Stimulated activated naive CD8-positive, alpha-beta T cell treated with anti-CD3 and anti-CD28 coated beads, Interleukin-15, Interleukin-2, amounts not matched to agents 100 ng/mL and 50 ng/mL, for 24 hours (primary cell): ENCODE measurements at regions not wholly inside any gene's neighbourhood (a gene's known extent, or its start where the extent isn't known, plus 50 kb on each side); places are given as distances from the start of the nearest gene placed in this dataset.
"Not testable (repeated sequence)": the region's sequence is repeated elsewhere in the genome, so short reads cannot be mapped to it uniquely, and the experiment has no call there.

Experiments
- H3K27ac Mint-ChIP-seq: one replicate; pipeline ENCODE4 v1.8.0; 2021; ENCODE audit warnings: mild to moderate bottlenecking, mixed read lengths
- H3K27me3 Mint-ChIP-seq: one replicate; pipeline ENCODE4 v1.8.0; 2021; ENCODE audit warnings: mixed read lengths
- H3K36me3 Mint-ChIP-seq: one replicate; pipeline ENCODE4 v1.8.0; 2021; ENCODE audit warnings: low read depth, mixed read lengths
- H3K4me1 Mint-ChIP-seq: one replicate; pipeline ENCODE4 v1.8.0; 2021; ENCODE audit warnings: low read depth, mixed read lengths
- H3K4me3 Mint-ChIP-seq: one replicate; pipeline ENCODE4 v1.8.0; 2021; ENCODE audit warnings: mild to moderate bottlenecking, mixed read lengths
- H3K9me3 Mint-ChIP-seq: one replicate; pipeline ENCODE4 v1.8.0; 2021; ENCODE audit warnings: mixed read lengths

DNA sequence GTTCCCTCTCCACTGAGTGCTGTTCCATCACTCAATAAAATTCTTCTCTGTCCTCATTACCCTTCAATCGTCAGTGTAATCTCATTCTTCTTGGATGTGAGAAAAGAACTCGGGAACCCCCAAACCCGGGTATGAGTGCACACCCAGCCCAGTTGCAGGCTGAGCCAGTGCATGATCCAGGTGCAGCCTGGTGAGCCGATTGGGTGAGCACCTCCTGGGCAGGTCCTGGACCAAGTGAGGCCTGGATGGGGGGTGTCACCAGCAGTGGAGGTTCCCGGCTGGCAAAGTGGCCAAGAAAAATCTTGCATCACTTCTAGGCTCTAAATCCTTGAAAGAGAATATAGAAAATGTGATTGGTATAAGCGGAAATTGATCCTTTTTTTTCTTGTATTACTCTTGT, 878.8 kb upstream of the KLHL1 start:
- Mint-ChIP-seq H3K4me1 (no peaks in the 10 kb centered on the region), H3K4me3 (no peak overlapping the region), H3K36me3 (no peaks in the 10 kb centered on the region), H3K9me3 (peaks cover 7% of the 10 kb centered on the region), H3K27ac (no peak overlapping the region), H3K27me3 (no peaks in the 10 kb centered on the region)

- Mint-ChIP-seq H3K4me3 (no peak overlapping the region), H3K36me3 (no peaks in the 10 kb centered on the region), H3K27ac (no peak overlapping the region), H3K27me3 (no peaks in the 10 kb centered on the region), H3K9me3 (peaks cover 7% of the 10 kb centered on the region), H3K4me1 (no peaks in the 10 kb centered on the region)
These were observed 877.1 kb upstream of the KLHL1 start for GRCh38 chr13:70985371-70985770.

DNA sequence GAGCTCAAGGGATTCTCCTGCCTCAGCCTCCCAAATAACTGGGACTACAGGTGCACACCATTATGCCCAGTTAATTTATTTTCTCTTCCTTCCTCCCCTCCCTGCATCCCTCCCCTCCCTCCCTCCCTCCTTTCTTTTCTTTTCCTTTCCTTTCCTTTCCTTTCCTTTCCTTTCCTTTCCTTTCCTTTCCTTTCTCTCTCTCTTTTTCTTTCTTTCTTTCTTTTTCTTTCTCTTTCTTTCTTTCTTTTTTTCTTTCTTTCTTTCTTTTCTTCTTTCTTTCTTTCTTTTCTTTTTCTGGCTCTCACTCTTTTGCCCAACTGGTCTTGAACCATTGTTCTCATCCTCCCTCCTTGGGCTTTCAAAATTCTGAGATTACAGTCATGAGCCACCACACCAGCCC, 873.0 kb upstream of the KLHL1 start:
- H3K36me3 Mint-ChIP-seq, H3K27me3 Mint-ChIP-seq, H3K9me3 Mint-ChIP-seq, H3K4me3 Mint-ChIP-seq, H3K4me1 Mint-ChIP-seq, H3K27ac Mint-ChIP-seq: not testable (repeated sequence)

DNA sequence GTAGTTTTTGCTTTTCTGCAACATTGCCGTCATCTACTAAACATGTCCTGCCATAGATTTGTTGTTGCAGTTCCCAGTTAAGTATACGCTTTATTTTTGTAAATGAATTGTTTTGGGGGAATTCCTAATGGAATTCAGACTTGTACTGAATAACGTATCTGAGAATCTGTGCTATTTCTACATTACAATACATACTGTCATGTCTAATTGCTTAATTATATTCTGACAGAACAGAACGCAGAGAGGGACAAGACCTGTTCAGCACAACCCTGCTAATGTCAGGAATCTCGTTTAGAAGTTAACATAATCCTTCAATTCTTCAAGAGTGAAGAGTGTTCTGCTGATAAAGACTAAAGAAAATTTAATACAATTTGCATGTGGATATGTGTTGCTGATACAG, 861.1 kb upstream of the KLHL1 start:
- Mint-ChIP-seq H3K4me1 (no peaks in the 10 kb centered on the region), H3K27me3 (no peaks in the 10 kb centered on the region), H3K36me3 (no peaks in the 10 kb centered on the region), H3K4me3 (no peak overlapping the region), H3K9me3 (no peaks in the 10 kb centered on the region), H3K27ac (no peak overlapping the region)

- Mint-ChIP-seq H3K4me3 (no peak overlapping the region), H3K4me1 (no peaks in the 10 kb centered on the region), H3K9me3 (no peaks in the 10 kb centered on the region), H3K27me3 (no peaks in the 10 kb centered on the region), H3K27ac (no peak overlapping the region), H3K36me3 (no peaks in the 10 kb centered on the region)
These were observed 859.3 kb upstream of the KLHL1 start for GRCh38 chr13:70967564-70967963.

DNA sequence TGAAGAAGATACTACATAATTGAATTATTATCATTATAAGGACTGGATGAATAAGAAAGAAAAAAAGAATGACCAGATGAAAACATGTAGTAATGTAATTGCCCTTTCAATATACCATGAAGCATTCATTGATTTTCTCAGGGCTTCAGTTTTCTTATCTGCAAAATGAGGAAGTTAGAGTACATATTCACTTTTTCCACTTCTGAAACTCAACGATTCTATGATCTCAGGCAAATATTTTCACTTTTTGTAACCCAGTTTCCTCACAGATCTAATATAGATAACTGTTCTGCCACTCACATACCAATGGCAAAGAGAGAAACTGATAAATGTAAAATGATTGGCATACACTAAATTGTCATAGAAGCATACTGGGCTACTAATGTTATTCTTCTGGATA, 856.6 kb upstream of the KLHL1 start:
- no peaks in the 10 kb centered on the region for H3K36me3 Mint-ChIP-seq
- no peaks in the 10 kb centered on the region for H3K4me1 Mint-ChIP-seq
- no peaks in the 10 kb centered on the region for H3K27me3 Mint-ChIP-seq
- H3K4me3 Mint-ChIP-seq, result no peak overlapping the region
- no peak overlapping the region for H3K27ac Mint-ChIP-seq
- no peaks in the 10 kb centered on the region for H3K9me3 Mint-ChIP-seq

- Mint-ChIP-seq H3K27me3 (no peaks in the 10 kb centered on the region), H3K4me1 (no peaks in the 10 kb centered on the region), H3K9me3 (no peaks in the 10 kb centered on the region), H3K27ac (no peak overlapping the region), H3K4me3 (no peak overlapping the region), H3K36me3 (no peaks in the 10 kb centered on the region)
These were observed 855.9 kb upstream of the KLHL1 start for GRCh38 chr13:70964124-70964523.

GRCh38 chr13:70960841-70961443, 852.7 kb upstream of the KLHL1 start:
- Mint-ChIP-seq H3K27ac (no peak overlapping the region), H3K27me3 (no peaks in the 10 kb centered on the region), H3K36me3 (no peaks in the 10 kb centered on the region), H3K4me1 (no peaks in the 10 kb centered on the region), H3K4me3 (no peak overlapping the region), H3K9me3 (no peaks in the 10 kb centered on the region)

- no peaks in the 10 kb centered on the region for H3K27me3 Mint-ChIP-seq
- H3K4me3 Mint-ChIP-seq, result no peak overlapping the region
These were observed 851.0 kb upstream of the KLHL1 start for GRCh38 chr13:70959035-70959775.

GRCh38 chr13:70955887-70956286, 847.6 kb upstream of the KLHL1 start:
- Mint-ChIP-seq H3K36me3 (no peaks in the 10 kb centered on the region), H3K9me3 (peaks cover 6% of the 10 kb centered on the region), H3K4me3 (no peak overlapping the region), H3K4me1 (no peaks in the 10 kb centered on the region), H3K27ac (no peak overlapping the region), H3K27me3 (no peaks in the 10 kb centered on the region)

More at GRCh38 chr13:70959035-70959775, 851.0 kb upstream of the KLHL1 start:
- H3K9me3 Mint-ChIP-seq, result no peaks in the 10 kb centered on the region
- H3K4me1 Mint-ChIP-seq, result no peaks in the 10 kb centered on the region
- no peaks in the 10 kb centered on the region for H3K36me3 Mint-ChIP-seq
- H3K27ac Mint-ChIP-seq, result no peak overlapping the region

GRCh38 chr13:70950664-70951063, 842.4 kb upstream of the KLHL1 start:
- no peaks in the 10 kb centered on the region for H3K36me3 Mint-ChIP-seq

GRCh38 chr13:70945506-70945905, 837.3 kb upstream of the KLHL1 start:
- no peak overlapping the region for H3K27ac Mint-ChIP-seq
- H3K4me1 Mint-ChIP-seq, result no peaks in the 10 kb centered on the region
- peaks cover 6% of the 10 kb centered on the region for H3K9me3 Mint-ChIP-seq
- H3K4me3 Mint-ChIP-seq, result no peak overlapping the region
- H3K36me3 Mint-ChIP-seq, result no peaks in the 10 kb centered on the region
- no peaks in the 10 kb centered on the region for H3K27me3 Mint-ChIP-seq

More at GRCh38 chr13:70950664-70951063, 842.4 kb upstream of the KLHL1 start:
- no peaks in the 10 kb centered on the region for H3K27me3 Mint-ChIP-seq
- no peak overlapping the region for H3K27ac Mint-ChIP-seq
- peaks cover 6% of the 10 kb centered on the region for H3K9me3 Mint-ChIP-seq
- no peak overlapping the region for H3K4me3 Mint-ChIP-seq
- no peaks in the 10 kb centered on the region for H3K4me1 Mint-ChIP-seq

- Mint-ChIP-seq H3K4me3 (no peak overlapping the region), H3K9me3 (peaks cover 10% of the 10 kb centered on the region), H3K36me3 (no peaks in the 10 kb centered on the region), H3K27me3 (no peaks in the 10 kb centered on the region), H3K4me1 (no peaks in the 10 kb centered on the region), H3K27ac (no peak overlapping the region)
These were observed 833.2 kb upstream of the KLHL1 start for GRCh38 chr13:70941454-70941853.

DNA sequence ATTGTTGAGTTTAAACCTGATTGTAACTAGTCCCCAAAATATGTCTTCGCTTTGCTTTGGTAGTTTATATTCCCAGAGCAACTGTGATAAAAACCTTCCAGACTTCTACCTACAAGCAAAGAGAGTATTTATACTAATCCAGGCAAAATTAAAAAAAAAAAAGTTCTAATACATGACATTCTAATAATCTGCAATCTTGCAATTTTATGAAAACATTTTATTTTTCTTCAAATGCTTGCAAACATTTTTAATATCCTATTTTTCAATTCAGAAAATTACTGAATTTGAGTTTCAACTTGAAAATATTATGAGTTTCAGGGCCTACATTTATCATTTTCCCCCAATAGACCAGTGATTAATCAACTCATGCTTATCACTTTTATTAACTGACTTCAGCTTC, 830.2 kb upstream of the KLHL1 start:
- Mint-ChIP-seq H3K4me3 (no peak overlapping the region), H3K36me3 (no peaks in the 10 kb centered on the region), H3K9me3 (peaks cover 10% of the 10 kb centered on the region), H3K27me3 (no peaks in the 10 kb centered on the region), H3K27ac (no peak overlapping the region), H3K4me1 (no peaks in the 10 kb centered on the region)

GRCh38 chr13:70932511-70932910, 824.3 kb upstream of the KLHL1 start:
- Mint-ChIP-seq H3K9me3 (peaks cover 6% of the 10 kb centered on the region), H3K27me3 (no peaks in the 10 kb centered on the region), H3K4me1 (no peaks in the 10 kb centered on the region), H3K4me3 (no peak overlapping the region), H3K27ac (no peak overlapping the region), H3K36me3 (no peaks in the 10 kb centered on the region)
